ENCODE measurements at regions not wholly inside any gene's neighbourhood (a gene's known extent, or its start where the extent isn't known, plus 50 kb on each side); places are given as distances from the start of the nearest gene placed in this dataset.

- Histone ChIP-seq H3K9me3 (ENCODE audit: insufficient read depth, low read length) (no peaks in the 10 kb centered on the region), H3K27ac (ENCODE audit: low read depth, low read length) (no peak overlapping the region), H3K9me2 (replicated peaks; ENCODE audit: insufficient read depth, low read length) (no peaks in the 10 kb centered on the region), H3K36me3 (ENCODE audit: low read length) (no peaks in the 10 kb centered on the region), H3K4me3 (ENCODE audit: insufficient read depth, low read length, poor library complexity, severe bottlenecking) (no peak overlapping the region), H3K27me3 (ENCODE audit: low read length) (no peaks in the 10 kb centered on the region), H2AFZ (ENCODE audit: low read depth, low read length, severe bottlenecking) (no peak overlapping the region), H4K20me1 (ENCODE audit: low read depth, low read length) (no peaks in the 10 kb centered on the region), H3F3A (ENCODE audit: insufficient read depth) (no peaks in the 10 kb centered on the region), H3K79me2 (ENCODE audit: insufficient read depth, low read length) (no peaks in the 10 kb centered on the region), H3K9ac (ENCODE audit: low read length) (no peak overlapping the region), H3K4me2 (ENCODE audit: low read depth, low read length, poor library complexity, severe bottlenecking) (no peak overlapping the region)
- TF ChIP-seq, protein P1, sequence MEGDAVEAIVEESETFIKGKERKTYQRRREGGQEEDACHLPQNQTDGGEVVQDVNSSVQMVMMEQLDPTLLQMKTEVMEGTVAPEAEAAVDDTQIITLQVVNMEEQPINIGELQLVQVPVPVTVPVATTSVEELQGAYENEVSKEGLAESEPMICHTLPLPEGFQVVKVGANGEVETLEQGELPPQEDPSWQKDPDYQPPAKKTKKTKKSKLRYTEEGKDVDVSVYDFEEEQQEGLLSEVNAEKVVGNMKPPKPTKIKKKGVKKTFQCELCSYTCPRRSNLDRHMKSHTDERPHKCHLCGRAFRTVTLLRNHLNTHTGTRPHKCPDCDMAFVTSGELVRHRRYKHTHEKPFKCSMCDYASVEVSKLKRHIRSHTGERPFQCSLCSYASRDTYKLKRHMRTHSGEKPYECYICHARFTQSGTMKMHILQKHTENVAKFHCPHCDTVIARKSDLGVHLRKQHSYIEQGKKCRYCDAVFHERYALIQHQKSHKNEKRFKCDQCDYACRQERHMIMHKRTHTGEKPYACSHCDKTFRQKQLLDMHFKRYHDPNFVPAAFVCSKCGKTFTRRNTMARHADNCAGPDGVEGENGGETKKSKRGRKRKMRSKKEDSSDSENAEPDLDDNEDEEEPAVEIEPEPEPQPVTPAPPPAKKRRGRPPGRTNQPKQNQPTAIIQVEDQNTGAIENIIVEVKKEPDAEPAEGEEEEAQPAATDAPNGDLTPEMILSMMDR (IDR thresholded peaks at IDR 0.05; ENCODE audit: insufficient read depth, low read length, poor library complexity, severe bottlenecking): no peak
- TF ChIP-seq EZH2phosphoT487 (conservative IDR thresholded peaks at IDR 0.05; ENCODE audit: low read length): no peak
Observed at GRCh38 chr2:156647377-156648010, 211.3 kb downstream of the GPD2 start.

DNA sequence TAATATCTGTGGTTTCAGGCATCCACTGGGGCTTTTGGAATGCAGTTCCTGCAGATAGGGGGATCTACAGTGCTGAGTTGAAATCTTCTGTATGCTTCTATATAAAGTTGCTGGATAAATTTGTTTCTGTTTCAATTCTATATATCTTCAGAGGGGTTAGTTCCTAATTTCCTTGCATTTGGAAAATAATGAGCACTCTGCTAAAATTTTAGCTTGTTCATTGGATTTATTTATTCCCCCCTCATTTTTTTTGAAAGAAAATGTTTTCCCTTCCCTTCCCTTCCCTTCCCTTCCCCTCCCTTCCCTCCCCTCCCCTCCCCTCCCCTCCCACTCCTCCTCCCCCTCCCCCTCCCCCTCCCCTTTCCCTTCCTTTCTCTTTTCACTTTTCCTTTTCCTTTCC, 212.3 kb downstream of the GPD2 start:
- Histone ChIP-seq H3K27me3 (ENCODE audit: low read length) (no peaks in the 10 kb centered on the region), H3K4me2 (ENCODE audit: low read depth, low read length, poor library complexity, severe bottlenecking) (no peak overlapping the region), H2AFZ (ENCODE audit: low read depth, low read length, severe bottlenecking) (no peak overlapping the region), H3K27ac (ENCODE audit: low read depth, low read length) (no peak overlapping the region), H3K9me3 (ENCODE audit: insufficient read depth, low read length) (no peaks in the 10 kb centered on the region), H3K9ac (ENCODE audit: low read length) (no peak overlapping the region), H3K79me2 (ENCODE audit: insufficient read depth, low read length) (no peaks in the 10 kb centered on the region), H3K36me3 (ENCODE audit: low read length) (no peaks in the 10 kb centered on the region), H4K20me1 (ENCODE audit: low read depth, low read length) (no peaks in the 10 kb centered on the region), H3K4me3 (ENCODE audit: insufficient read depth, low read length, poor library complexity, severe bottlenecking) (no peak overlapping the region), H3F3A (ENCODE audit: insufficient read depth) (no peaks in the 10 kb centered on the region), H3K9me2 (replicated peaks; ENCODE audit: insufficient read depth, low read length) (no peaks in the 10 kb centered on the region)
- TF ChIP-seq, protein P1 (IDR thresholded peaks at IDR 0.05; ENCODE audit: insufficient read depth, low read length, poor library complexity, severe bottlenecking): no peak
- no peak for TF ChIP-seq EZH2phosphoT487 (conservative IDR thresholded peaks at IDR 0.05; ENCODE audit: low read length)

DNA sequence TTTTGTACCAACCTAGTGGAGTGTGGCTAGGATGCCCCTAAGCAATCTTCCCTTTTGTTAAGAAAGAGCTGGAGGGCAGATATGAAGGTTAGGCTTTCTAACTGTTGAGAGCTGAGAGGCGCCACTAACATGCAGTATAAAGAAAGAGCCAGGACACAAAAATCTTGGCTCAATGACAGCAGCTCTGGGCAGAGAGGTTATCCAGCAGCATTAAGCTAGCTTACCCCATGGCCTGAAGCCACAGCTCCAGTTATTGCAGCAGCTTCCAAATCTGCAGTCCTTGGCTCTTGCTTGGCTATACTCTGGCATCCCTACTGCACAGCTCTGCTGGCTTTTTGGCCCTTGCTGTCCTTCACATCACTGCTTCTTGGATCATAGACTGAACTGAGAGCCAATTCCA, 213.4 kb downstream of the GPD2 start:
- Histone ChIP-seq H3F3A (ENCODE audit: insufficient read depth) (no peaks in the 10 kb centered on the region), H3K4me3 (ENCODE audit: insufficient read depth, low read length, poor library complexity, severe bottlenecking) (no peak overlapping the region), H2AFZ (ENCODE audit: low read depth, low read length, severe bottlenecking) (no peak overlapping the region), H3K27me3 (ENCODE audit: low read length) (no peaks in the 10 kb centered on the region), H3K9me3 (ENCODE audit: insufficient read depth, low read length) (no peaks in the 10 kb centered on the region), H3K9ac (ENCODE audit: low read length) (no peak overlapping the region), H3K79me2 (ENCODE audit: insufficient read depth, low read length) (no peaks in the 10 kb centered on the region), H3K4me2 (ENCODE audit: low read depth, low read length, poor library complexity, severe bottlenecking) (no peak overlapping the region), H3K27ac (ENCODE audit: low read depth, low read length) (no peak overlapping the region), H4K20me1 (ENCODE audit: low read depth, low read length) (no peaks in the 10 kb centered on the region), H3K36me3 (ENCODE audit: low read length) (no peaks in the 10 kb centered on the region), H3K9me2 (replicated peaks; ENCODE audit: insufficient read depth, low read length) (no peaks in the 10 kb centered on the region)
- no peak for TF ChIP-seq EZH2phosphoT487 (conservative IDR thresholded peaks at IDR 0.05; ENCODE audit: low read length)
- TF ChIP-seq, protein P1 (IDR thresholded peaks at IDR 0.05; ENCODE audit: insufficient read depth, low read length, poor library complexity, severe bottlenecking): no peak

All from SU-DHL-6 (cell line).